HEK293 (cell line): ENCODE measurements at regions not wholly inside any gene's neighbourhood (a gene's known extent, or its start where the extent isn't known, plus 50 kb on each side); places are given as distances from the start of the nearest gene placed in this dataset.

Experiments used
- CTCF ChIA-PET: fragments of 350-600 bp; formaldehyde crosslinking; extraction: SDS; loops from one replicate; lab custom pipeline; 2021; ENCODE audit warnings: antibody characterized with exemption; lab: Yijun Ruan, JAX
- POLR2A ChIA-PET: fragments of 300-600 bp; formaldehyde crosslinking; extraction: SDS; loops from one replicate; lab custom pipeline; 2020; ENCODE audit warnings: antibody characterized with exemption, inconsistent platforms; lab: Yijun Ruan, JAX
- H3K27ac ChIP-seq: fragments of 200-500 bp; sonication (Bioruptor generic); 2 replicates; pipeline ENCODE4 v1.5.1; 2014; ENCODE audit warnings: low read depth, low read length, control low read depth, inconsistent platforms; ENCODE audit errors: extremely low read depth
- H3K36me3 ChIP-seq, 2 experiments: fragments of 200-500 bp in 1 of 2; sonication (Bioruptor generic) in 1 of 2; 1 replicate in 1 of 2; 2 replicates in 1 of 2; pipeline ENCODE4 v1.5.1; 2014 to 2017; ENCODE audit warnings: inconsistent platforms in 2 of 2, low read length in 2 of 2; ENCODE audit not compliant: control insufficient read depth in 2 of 2, insufficient read depth in 1 of 2
- H3K4me1 ChIP-seq: fragments of 200-500 bp; sonication (Bioruptor generic); 2 replicates; pipeline ENCODE4 v1.5.1; 2014; ENCODE audit warnings: mild to moderate bottlenecking, low read length, inconsistent platforms; ENCODE audit not compliant: control insufficient read depth, insufficient read depth
- H3K4me3 ChIP-seq: 2 replicates; pipeline ENCODE4 v1.5.1; 2011; ENCODE audit warnings: low read depth, mild to moderate bottlenecking, control low read depth, low read length, moderate library complexity
- H3K9me3 ChIP-seq: fragments of 200-500 bp; sonication (Bioruptor generic); 2 replicates; pipeline ENCODE4 v1.5.1; 2014; ENCODE audit warnings: low read depth, low read length, inconsistent platforms; ENCODE audit not compliant: control insufficient read depth, insufficient read depth
- FEZF1 ChIP-seq: fragments of 450-650 bp; formaldehyde crosslinking; IDR thresholded peaks from 2 replicates; pipeline ENCODE4 v1.5.1; 2016; ENCODE audit warnings: missing biosample characterization, missing genetic modification characterization
- KLF1 ChIP-seq: fragments of 450-650 bp; formaldehyde crosslinking; IDR thresholded peaks from 2 replicates; pipeline ENCODE4 v1.5.1; 2016; ENCODE audit warnings: missing biosample characterization, missing genetic modification characterization
- MEIS1 ChIP-seq: sonication (generic); formaldehyde crosslinking; IDR thresholded peaks from 2 replicates; pipeline ENCODE4 v1.8.1; 2022; ENCODE audit warnings: missing genetic modification reagents, mild to moderate bottlenecking, borderline replicate concordance
- MZF1 ChIP-seq: fragments of 450-650 bp; formaldehyde crosslinking; IDR thresholded peaks from 2 replicates; pipeline ENCODE4 v1.5.1; 2017; ENCODE audit warnings: missing biosample characterization, missing genetic modification characterization, borderline replicate concordance
- PRDM6 ChIP-seq: fragments of 450-650 bp; formaldehyde crosslinking; IDR thresholded peaks from 2 replicates; pipeline ENCODE4 v1.5.1; 2017; ENCODE audit warnings: missing biosample characterization, missing genetic modification characterization
- TRIM28 ChIP-seq: IDR thresholded peaks from 2 replicates; pipeline ENCODE4 v1.6.1; 2011; ENCODE audit warnings: low read length, control low read depth, borderline replicate concordance
- ZBTB48 ChIP-seq: fragments of 450-650 bp; formaldehyde crosslinking; IDR thresholded peaks from 2 replicates; pipeline ENCODE4 v1.5.1; 2016; ENCODE audit warnings: missing biosample characterization, missing genetic modification characterization
- ZNF133 ChIP-seq: fragments of 450-650 bp; formaldehyde crosslinking; IDR thresholded peaks from 2 replicates; pipeline ENCODE4 v1.5.1; 2016; ENCODE audit warnings: missing biosample characterization, missing genetic modification characterization
- ZNF146 ChIP-seq: fragments of 450-650 bp; formaldehyde crosslinking; IDR thresholded peaks from 2 replicates; pipeline ENCODE4 v1.5.1; 2016; ENCODE audit warnings: missing biosample characterization, missing genetic modification characterization
- ZNF174 ChIP-seq: fragments of 450-650 bp; formaldehyde crosslinking; IDR thresholded peaks from 2 replicates; pipeline ENCODE4 v1.5.0; 2017; ENCODE audit warnings: missing biosample characterization, mild to moderate bottlenecking, missing genetic modification characterization
- ZNF19 ChIP-seq: fragments of 450-650 bp; formaldehyde crosslinking; IDR thresholded peaks from 2 replicates; pipeline ENCODE4; 2016; ENCODE audit warnings: missing biosample characterization, missing genetic modification characterization, low read depth
- ZNF202 ChIP-seq: fragments of 450-650 bp; formaldehyde crosslinking; IDR thresholded peaks from 2 replicates; pipeline ENCODE4 v1.5.1; 2016; ENCODE audit warnings: missing biosample characterization, missing genetic modification characterization, borderline replicate concordance
- ZNF211 ChIP-seq: fragments of 450-650 bp; formaldehyde crosslinking; IDR thresholded peaks from 2 replicates; pipeline ENCODE4 v1.5.1; 2016; ENCODE audit warnings: low read depth, missing biosample characterization, missing genetic modification characterization
- ZNF394 ChIP-seq: fragments of 450-650 bp; formaldehyde crosslinking; IDR thresholded peaks from 2 replicates; pipeline ENCODE4 v1.5.1; 2016; ENCODE audit warnings: missing biosample characterization, missing genetic modification characterization, mild to moderate bottlenecking, moderate library complexity, borderline replicate concordance
- ZNF488 ChIP-seq: fragments of 450-650 bp; formaldehyde crosslinking; IDR thresholded peaks from 2 replicates; pipeline ENCODE4 v1.5.1; 2016; ENCODE audit warnings: missing biosample characterization, missing genetic modification characterization
- ZNF514 ChIP-seq: fragments of 450-650 bp; formaldehyde crosslinking; IDR thresholded peaks from 2 replicates; pipeline ENCODE4 v1.5.1; 2016; ENCODE audit warnings: missing biosample characterization, missing genetic modification characterization
- ZNF529 ChIP-seq: fragments of 450-650 bp; formaldehyde crosslinking; IDR thresholded peaks from 2 replicates; pipeline ENCODE4 v1.5.1; 2017; ENCODE audit warnings: missing genetic modification characterization, missing biosample characterization; ENCODE audit not compliant: insufficient replicate concordance
- ZNF596 ChIP-seq: fragments of 450-650 bp; IDR thresholded peaks from 2 replicates; pipeline ENCODE4 v1.5.0; 2018; ENCODE audit warnings: missing biosample characterization, mild to moderate bottlenecking, missing genetic modification characterization, moderate library complexity
- ZNF830 ChIP-seq: fragments of 450-650 bp; IDR thresholded peaks from 2 replicates; pipeline ENCODE4 v1.5.0; 2018; ENCODE audit warnings: missing biosample characterization, missing genetic modification characterization, low read depth, mild to moderate bottlenecking, moderate library complexity
- ZSCAN16 ChIP-seq: fragments of 450-650 bp; formaldehyde crosslinking; IDR thresholded peaks from 2 replicates; pipeline ENCODE4 v1.5.1; 2016; ENCODE audit warnings: missing biosample characterization, missing genetic modification characterization
- ZSCAN23 ChIP-seq: fragments of 450-650 bp; formaldehyde crosslinking; IDR thresholded peaks from 2 replicates; pipeline ENCODE4 v1.5.1; 2016; ENCODE audit warnings: missing biosample characterization, missing genetic modification characterization
- TF ChIP-seq, protein P1 (sequence below): IDR thresholded peaks from 2 replicates; pipeline ENCODE4 v1.6.1; 2011; ENCODE audit warnings: mild to moderate bottlenecking, low read depth, low read length, borderline replicate concordance
- TF ChIP-seq, protein P2 (sequence below): fragments of 450-650 bp; formaldehyde crosslinking; IDR thresholded peaks from 2 replicates; pipeline ENCODE4 v1.5.1; 2016; ENCODE audit warnings: missing biosample characterization, missing genetic modification characterization
- TF ChIP-seq, protein P3 (sequence below): fragments of 450-650 bp; formaldehyde crosslinking; IDR thresholded peaks from 2 replicates; pipeline ENCODE4 v1.5.1; 2016; ENCODE audit warnings: missing biosample characterization, missing genetic modification characterization
- TF ChIP-seq, protein P4 (sequence below): fragments of 450-650 bp; formaldehyde crosslinking; IDR thresholded peaks from 2 replicates; pipeline ENCODE4 v1.5.1; 2016; ENCODE audit warnings: missing biosample characterization, missing genetic modification characterization

DNA sequence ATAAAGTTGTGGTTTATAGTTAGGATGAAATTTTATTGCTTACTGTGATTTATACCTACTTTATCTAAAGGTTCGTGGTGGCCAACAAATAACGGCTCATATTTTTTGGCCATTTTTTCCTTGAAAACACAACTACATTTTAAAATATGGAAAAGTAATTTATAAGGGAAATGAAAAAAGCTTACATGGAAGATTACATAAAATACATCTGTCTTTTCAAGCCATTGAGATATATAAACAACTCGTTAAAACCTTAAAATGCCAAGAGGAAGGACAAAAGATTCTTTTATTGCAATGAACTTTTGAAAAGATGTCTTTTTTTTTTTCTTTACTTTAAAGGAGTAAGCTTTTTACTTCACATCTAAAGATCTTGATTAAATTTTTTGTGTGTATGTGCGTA, 55.4 kb upstream of the EYA4 start (continued):
- TF ChIP-seq, protein P1, sequence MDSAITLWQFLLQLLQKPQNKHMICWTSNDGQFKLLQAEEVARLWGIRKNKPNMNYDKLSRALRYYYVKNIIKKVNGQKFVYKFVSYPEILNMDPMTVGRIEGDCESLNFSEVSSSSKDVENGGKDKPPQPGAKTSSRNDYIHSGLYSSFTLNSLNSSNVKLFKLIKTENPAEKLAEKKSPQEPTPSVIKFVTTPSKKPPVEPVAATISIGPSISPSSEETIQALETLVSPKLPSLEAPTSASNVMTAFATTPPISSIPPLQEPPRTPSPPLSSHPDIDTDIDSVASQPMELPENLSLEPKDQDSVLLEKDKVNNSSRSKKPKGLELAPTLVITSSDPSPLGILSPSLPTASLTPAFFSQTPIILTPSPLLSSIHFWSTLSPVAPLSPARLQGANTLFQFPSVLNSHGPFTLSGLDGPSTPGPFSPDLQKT: no peak

DNA sequence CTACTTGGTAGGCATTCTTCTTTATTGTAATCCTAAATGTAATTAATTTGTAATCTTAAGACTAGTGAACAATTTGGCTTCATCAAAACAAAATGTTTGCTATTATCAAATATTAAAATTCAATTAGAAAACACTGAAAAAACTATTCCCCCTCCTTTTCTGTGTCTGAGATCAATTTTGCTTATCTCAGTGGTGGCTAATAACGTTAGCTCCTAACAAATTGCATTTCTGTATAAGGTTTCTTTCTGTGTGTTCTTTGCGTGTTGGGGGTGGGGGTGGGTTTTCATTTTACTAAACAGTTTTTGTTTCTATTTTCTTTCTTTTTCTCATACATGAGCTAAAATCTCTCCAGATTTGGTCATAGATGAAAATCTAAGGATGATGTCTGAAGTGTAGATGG, 54.0 kb upstream of the EYA4 start:
- H3K36me3 ChIP-seq: no peaks in the 10 kb centered on the region
- H3K27ac ChIP-seq: no peak overlapping the region
- TF ChIP-seq ZSCAN23 (no peak), KLF1 (tag by site-specific recombination) (no peak), ZNF596 (tag by site-specific recombination) (no peak), ZNF202 (tag by site-specific recombination) (no peak), FEZF1 (tag by site-specific recombination) (no peak), TRIM28 (no peak), MEIS1 (CRISPR knock-in tag) (no peak), ZNF514 (tag by site-specific recombination) (no peak), ZNF394 (tag by site-specific recombination) (no peak)
- TF ChIP-seq, protein P2, sequence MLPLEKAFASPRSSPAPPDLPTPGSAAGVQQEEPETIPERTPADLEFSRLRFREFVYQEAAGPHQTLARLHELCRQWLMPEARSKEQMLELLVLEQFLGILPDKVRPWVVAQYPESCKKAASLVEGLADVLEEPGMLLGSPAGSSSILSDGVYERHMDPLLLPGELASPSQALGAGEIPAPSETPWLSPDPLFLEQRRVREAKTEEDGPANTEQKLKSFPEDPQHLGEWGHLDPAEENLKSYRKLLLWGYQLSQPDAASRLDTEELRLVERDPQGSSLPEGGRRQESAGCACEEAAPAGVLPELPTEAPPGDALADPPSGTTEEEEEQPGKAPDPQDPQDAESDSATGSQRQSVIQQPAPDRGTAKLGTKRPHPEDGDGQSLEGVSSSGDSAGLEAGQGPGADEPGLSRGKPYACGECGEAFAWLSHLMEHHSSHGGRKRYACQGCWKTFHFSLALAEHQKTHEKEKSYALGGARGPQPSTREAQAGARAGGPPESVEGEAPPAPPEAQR: no peak
- TF ChIP-seq, protein P3, sequence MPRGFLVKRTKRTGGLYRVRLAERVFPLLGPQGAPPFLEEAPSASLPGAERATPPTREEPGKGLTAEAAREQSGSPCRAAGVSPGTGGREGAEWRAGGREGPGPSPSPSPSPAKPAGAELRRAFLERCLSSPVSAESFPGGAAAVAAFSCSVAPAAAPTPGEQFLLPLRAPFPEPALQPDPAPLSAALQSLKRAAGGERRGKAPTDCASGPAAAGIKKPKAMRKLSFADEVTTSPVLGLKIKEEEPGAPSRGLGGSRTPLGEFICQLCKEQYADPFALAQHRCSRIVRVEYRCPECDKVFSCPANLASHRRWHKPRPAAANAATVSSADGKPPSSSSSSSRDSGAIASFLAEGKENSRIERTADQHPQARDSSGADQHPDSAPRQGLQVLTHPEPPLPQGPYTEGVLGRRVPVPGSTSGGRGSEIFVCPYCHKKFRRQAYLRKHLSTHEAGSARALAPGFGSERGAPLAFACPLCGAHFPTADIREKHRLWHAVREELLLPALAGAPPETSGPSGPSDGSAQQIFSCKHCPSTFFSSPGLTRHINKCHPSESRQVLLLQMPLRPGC (tag by site-specific recombination): no peak
- TF ChIP-seq, all 188 proteins: peak for 0
- POLR2A ChIA-PET: no interaction called here
- Histone ChIP-seq H3K4me3 (no peak overlapping the region), H3K9me3 (no peaks in the 10 kb centered on the region), H3K4me1 (peaks cover 43% of the 10 kb centered on the region)
- CTCF ChIA-PET: interaction anchor here (0.6 to 6.8 kb wide), 10 partner anchors 8 to 730 kb away, joined by 3 to 69 read pairs (median 4); no protein-coding TSS in a partner anchor

DNA sequence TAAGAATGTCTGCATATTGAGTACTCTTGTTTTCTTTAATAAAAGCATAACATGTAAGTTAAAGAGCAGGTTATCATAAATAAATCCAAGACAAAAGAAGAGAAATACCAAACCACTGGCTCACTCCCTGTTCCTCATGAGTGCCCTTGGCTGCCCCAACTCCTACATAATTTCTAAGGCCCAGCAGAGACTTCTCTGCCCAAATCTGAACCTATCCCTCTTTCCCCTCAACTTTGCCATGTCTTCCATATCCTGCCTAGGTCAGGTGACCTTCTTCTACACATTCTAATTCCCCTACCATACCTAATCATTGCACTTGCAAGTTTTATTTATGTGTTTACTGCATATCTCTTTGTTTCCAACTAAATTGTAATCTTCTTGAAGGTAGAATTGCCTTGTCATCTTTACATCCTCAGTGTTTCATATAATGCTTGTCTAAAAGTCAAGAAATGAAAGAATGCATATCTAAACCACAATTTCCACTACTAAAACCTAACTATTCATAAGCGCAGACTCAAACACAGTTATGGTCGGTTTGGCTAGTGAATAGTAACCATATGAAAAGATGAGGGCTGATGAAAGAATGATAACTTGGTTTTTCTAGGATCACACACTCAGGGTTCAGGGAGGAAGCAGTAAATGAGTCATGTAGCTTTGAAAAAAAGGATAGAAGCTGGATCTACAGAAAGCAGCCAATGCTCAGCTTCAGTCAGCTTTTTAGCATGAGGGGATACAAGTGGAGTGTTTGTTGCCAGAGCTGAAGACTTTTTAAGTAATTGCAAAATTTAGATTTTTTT, 53.3 kb upstream of the EYA4 start:
- POLR2A ChIA-PET: no interaction called here
- Histone ChIP-seq H3K9me3 (no peaks in the 10 kb centered on the region), H3K4me3 (no peak overlapping the region), H3K27ac (no peak overlapping the region), H3K36me3 (no peaks in the 10 kb centered on the region), H3K4me1 (peaks cover 43% of the 10 kb centered on the region)
- CTCF ChIA-PET: interaction anchor here (0.5 to 6.8 kb wide), 9 partner anchors 85 to 1050 kb away, joined by 3 to 69 read pairs (median 3); no protein-coding TSS in a partner anchor
- TF ChIP-seq ZNF133 (tag by site-specific recombination): no peak
- TF ChIP-seq MZF1 (tag by site-specific recombination): no peak
- TF ChIP-seq ZNF174 (tag by site-specific recombination): no peak
- peak; percentile 26; the same call in 1 of the 2 replicates for TF ChIP-seq ZBTB48 (tag by site-specific recombination)
- TF ChIP-seq ZNF146 (tag by site-specific recombination): no peak
- no peak for TF ChIP-seq ZNF211 (tag by site-specific recombination)
- TF ChIP-seq ZNF830: no peak
- TF ChIP-seq, protein P4, sequence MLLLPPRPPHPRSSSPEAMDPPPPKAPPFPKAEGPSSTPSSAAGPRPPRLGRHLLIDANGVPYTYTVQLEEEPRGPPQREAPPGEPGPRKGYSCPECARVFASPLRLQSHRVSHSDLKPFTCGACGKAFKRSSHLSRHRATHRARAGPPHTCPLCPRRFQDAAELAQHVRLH (tag by site-specific recombination): no peak
- TF ChIP-seq ZSCAN16 (tag by site-specific recombination): no peak
- no peak for TF ChIP-seq ZNF19 (tag by site-specific recombination)
- TF ChIP-seq ZNF529: no peak
- TF ChIP-seq ZNF488: no peak
- TF ChIP-seq PRDM6 (tag by site-specific recombination): peak; percentile 9; the same call in 1 of the 2 replicates
